Calu3 (cell line): ENCODE measurements at regions not wholly inside any gene's neighbourhood (a gene's known extent, or its start where the extent isn't known, plus 50 kb on each side); places are given as distances from the start of the nearest gene placed in this dataset.

Source experiments
- BruUV-seq: library from RNA; stranded (reverse); fragments of 400-500 nt; replicated peaks from 2 replicates; lab custom pipeline; 2021; lab: Mats Ljungman, UMichigan
- CTCF ChIA-PET: fragments of 300-600 bp; sonication (Branson Sonifier 250); formaldehyde crosslinking; loops from one replicate; lab custom pipeline; 2022; ENCODE audit warnings: antibody characterized with exemption; lab: Charles Lee
- DNase-seq: peaks from one replicate; pipeline ENCODE4 v3.0.0; 2022
- H3K27ac Mint-ChIP-seq: one replicate; pipeline ENCODE4 v1.8.0; 2022; ENCODE audit warnings: mixed read lengths; ENCODE audit not compliant: unreplicated experiment
- H3K27me3 Mint-ChIP-seq: one replicate; pipeline ENCODE4 v1.8.0; 2022; ENCODE audit warnings: mixed read lengths; ENCODE audit not compliant: unreplicated experiment
- H3K36me3 Mint-ChIP-seq: one replicate; pipeline ENCODE4 v1.8.0; 2022; ENCODE audit warnings: mild to moderate bottlenecking, moderate library complexity, mixed read lengths; ENCODE audit not compliant: insufficient read depth, unreplicated experiment
- H3K4me1 Mint-ChIP-seq: one replicate; pipeline ENCODE4 v1.8.0; 2022; ENCODE audit warnings: mild to moderate bottlenecking, low read depth, mixed read lengths; ENCODE audit not compliant: unreplicated experiment
- H3K4me3 Mint-ChIP-seq: one replicate; pipeline ENCODE4 v1.8.0; 2022; ENCODE audit warnings: mild to moderate bottlenecking, low read depth, moderate library complexity, mixed read lengths; ENCODE audit not compliant: unreplicated experiment
- H3K9me3 Mint-ChIP-seq: one replicate; pipeline ENCODE4 v1.8.0; 2022; ENCODE audit warnings: low read depth, mixed read lengths; ENCODE audit not compliant: unreplicated experiment
- CTCF ChIP-seq: fragments of 200-600 bp; IDR thresholded peaks from one replicate; pipeline ENCODE4 v1.8.0; 2022; ENCODE audit warnings: antibody characterized with exemption; ENCODE audit not compliant: unreplicated experiment
- intact Hi-C: fragments of 100-400 bp; cut with micrococcal nuclease; formaldehyde crosslinking; loops from one replicate; pipeline ENCODE4 v1.10.0; 2022; ENCODE audit not compliant: unreplicated experiment

GRCh38 chr1:209503196-209503595, 80.3 kb upstream of the CAMK1G start:
- CTCF ChIA-PET: interaction anchor here (0.5 kb wide), 1 partner anchor 8 kb away, joined by 4 read pairs; no protein-coding TSS in a partner anchor
- DNase-seq: no peak
- peaks cover 42% of the 10 kb centered on the region for H3K27me3 Mint-ChIP-seq
- intact Hi-C loops: no loop called here
- no peaks in the 10 kb centered on the region for H3K36me3 Mint-ChIP-seq
- no TSS peak for BruUV-seq
- no peak for TF ChIP-seq CTCF
- H3K27ac Mint-ChIP-seq: no peak overlapping the region
- H3K9me3 Mint-ChIP-seq: no peaks in the 10 kb centered on the region
- no peaks in the 10 kb centered on the region for H3K4me1 Mint-ChIP-seq
- no peak overlapping the region for H3K4me3 Mint-ChIP-seq

DNA sequence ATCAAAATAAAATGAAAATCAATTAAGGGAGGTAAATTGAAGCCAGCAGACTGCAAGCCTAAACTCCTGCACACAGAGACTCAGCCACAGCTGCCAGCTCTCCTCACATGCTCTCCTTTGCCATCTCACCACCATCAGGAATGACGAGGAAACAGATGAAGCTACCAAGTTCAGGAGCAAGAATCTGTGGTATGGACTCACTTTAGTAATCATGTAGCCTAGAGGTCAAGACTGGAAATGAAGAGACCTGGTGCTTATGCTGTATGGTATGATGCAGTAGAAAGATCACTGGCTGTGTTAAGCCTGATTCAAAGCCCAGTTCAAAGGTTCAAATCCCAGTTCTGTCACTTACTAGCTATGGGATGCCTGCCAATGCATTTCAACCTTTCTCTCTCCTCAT, 78.9 kb upstream of the CAMK1G start:
- no peak overlapping the region for H3K4me3 Mint-ChIP-seq
- no peaks in the 10 kb centered on the region for H3K4me1 Mint-ChIP-seq
- BruUV-seq: no TSS peak
- no peak for TF ChIP-seq CTCF
- peaks cover 43% of the 10 kb centered on the region for H3K27me3 Mint-ChIP-seq
- no peaks in the 10 kb centered on the region for H3K36me3 Mint-ChIP-seq
- DNase-seq: no peak
- intact Hi-C loops: no loop called here
- no peaks in the 10 kb centered on the region for H3K9me3 Mint-ChIP-seq
- CTCF ChIA-PET: no interaction called here
- H3K27ac Mint-ChIP-seq: no peak overlapping the region

DNA sequence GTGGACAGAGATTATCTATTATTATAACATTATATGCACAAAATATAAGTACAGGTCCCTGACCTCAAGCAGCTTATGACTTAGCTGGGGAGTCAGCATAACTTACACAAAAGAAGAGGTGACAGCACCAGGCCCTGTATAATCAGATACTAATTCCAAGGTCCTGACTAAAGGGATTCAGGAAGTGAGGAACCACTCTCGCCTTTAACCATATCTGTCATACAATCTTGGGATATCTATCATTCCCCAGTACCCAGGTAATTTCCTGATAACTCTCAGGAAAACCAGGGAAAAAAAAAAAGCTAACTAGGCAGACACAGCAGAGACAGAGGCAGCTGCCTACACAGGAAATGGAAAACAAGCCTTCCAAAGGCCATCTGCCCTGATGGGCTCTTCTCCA, 78.5 kb upstream of the CAMK1G start:
- H3K27me3 Mint-ChIP-seq: peaks cover 48% of the 10 kb centered on the region
- DNase-seq: no peak
- no peak overlapping the region for H3K4me3 Mint-ChIP-seq
- no peaks in the 10 kb centered on the region for H3K36me3 Mint-ChIP-seq
- BruUV-seq: no TSS peak
- CTCF ChIA-PET: no interaction called here
- TF ChIP-seq CTCF: no peak
- no peak overlapping the region for H3K27ac Mint-ChIP-seq
- no peaks in the 10 kb centered on the region for H3K4me1 Mint-ChIP-seq
- H3K9me3 Mint-ChIP-seq: no peaks in the 10 kb centered on the region
- intact Hi-C loops: no loop called here

- no peaks in the 10 kb centered on the region for H3K36me3 Mint-ChIP-seq
- intact Hi-C loops: no loop called here
- H3K9me3 Mint-ChIP-seq: no peaks in the 10 kb centered on the region
- no peaks in the 10 kb centered on the region for H3K4me1 Mint-ChIP-seq
- no peak overlapping the region for H3K4me3 Mint-ChIP-seq
- BruUV-seq: no TSS peak
- TF ChIP-seq CTCF: no peak
- peaks cover 49% of the 10 kb centered on the region for H3K27me3 Mint-ChIP-seq
- DNase-seq: no peak
- CTCF ChIA-PET: interaction anchor here (0.6 kb wide), 1 partner anchor 1485 kb away, joined by 3 read pairs; no protein-coding TSS in a partner anchor
- no peak overlapping the region for H3K27ac Mint-ChIP-seq
Measured at GRCh38 chr1:209506101-209506500, 77.4 kb upstream of the CAMK1G start.
